GM23248 (cell line): ENCODE measurements at regions not wholly inside any gene's neighbourhood (a gene's known extent, or its start where the extent isn't known, plus 50 kb on each side); places are given as distances from the start of the nearest gene placed in this dataset.
A peak's percentile ranks its signal among the peaks of the same experiment; 100 is the strongest.
"Not testable (repeated sequence)": the region's sequence is repeated elsewhere in the genome, so short reads cannot be mapped to it uniquely, and the experiment has no call there.

ENCODE experiments used
- DNase-seq: peaks from one replicate; pipeline ENCODE4 v3.0.0-alpha.2; 2015
- H2AFZ ChIP-seq: fragments of 200-600 bp; sonication (generic); 2 replicates; pipeline ENCODE4 v1.6.1; 2016; ENCODE audit warnings: antibody characterized with exemption
- H3F3A ChIP-seq: fragments of 200-600 bp; sonication (generic); 2 replicates; pipeline ENCODE4 v1.6.1; 2016; ENCODE audit warnings: mild to moderate bottlenecking, antibody characterized with exemption, mixed run types; ENCODE audit not compliant: insufficient read depth
- H3K27ac ChIP-seq: fragments of 200-600 bp; sonication (generic); 2 replicates; pipeline ENCODE4 v1.5.1; 2016; ENCODE audit warnings: mild to moderate bottlenecking
- H3K27me3 ChIP-seq: fragments of 200-600 bp; sonication (generic); replicated peaks from 2 replicates; pipeline ENCODE4 v1.6.1; 2016; ENCODE audit warnings: mild to moderate bottlenecking; ENCODE audit not compliant: insufficient read depth
- H3K36me3 ChIP-seq: fragments of 200-600 bp; sonication (generic); 2 replicates; pipeline ENCODE4 v1.6.1; 2016; ENCODE audit warnings: low read depth, mild to moderate bottlenecking
- H3K4me1 ChIP-seq: fragments of 200-600 bp; sonication (generic); 2 replicates; pipeline ENCODE4 v1.6.1; 2016; ENCODE audit warnings: mild to moderate bottlenecking; ENCODE audit not compliant: insufficient read depth
- H3K4me2 ChIP-seq: fragments of 200-600 bp; sonication (generic); one replicate; pipeline ENCODE4 v1.6.1; 2016; ENCODE audit warnings: mild to moderate bottlenecking; ENCODE audit not compliant: unreplicated experiment
- H3K4me3 ChIP-seq: fragments of 200-600 bp; sonication (generic); 2 replicates; pipeline ENCODE4 v1.5.1; 2016; ENCODE audit warnings: mild to moderate bottlenecking
- H3K79me2 ChIP-seq: fragments of 200-600 bp; sonication (generic); 2 replicates; pipeline ENCODE4 v1.6.1; 2016; ENCODE audit warnings: mild to moderate bottlenecking; ENCODE audit not compliant: insufficient read depth
- H3K9ac ChIP-seq: fragments of 200-600 bp; sonication (generic); 2 replicates; pipeline ENCODE4 v1.6.1; 2016; ENCODE audit warnings: mild to moderate bottlenecking
- H3K9me2 ChIP-seq: fragments of 200-600 bp; sonication (generic); 2 replicates; pipeline ENCODE4 v1.6.1; 2016; ENCODE audit warnings: mixed run types, mild to moderate bottlenecking, moderate library complexity; ENCODE audit not compliant: insufficient read depth
- H3K9me3 ChIP-seq: fragments of 200-600 bp; sonication (generic); one replicate; pipeline ENCODE4 v1.6.1; 2017; ENCODE audit warnings: low read depth
- H4K20me1 ChIP-seq: fragments of 200-600 bp; sonication (generic); 2 replicates; pipeline ENCODE4 v1.6.0; 2016; ENCODE audit not compliant: insufficient read depth
- EZH2 ChIP-seq: fragments of 200-600 bp; sonication (generic); IDR thresholded peaks from 2 replicates; pipeline ENCODE4 v1.6.1; 2018; ENCODE audit warnings: antibody characterized with exemption, mild to moderate bottlenecking; ENCODE audit not compliant: insufficient read depth, poor library complexity, severe bottlenecking
- EZH2phosphoT487 ChIP-seq: fragments of 200-600 bp; sonication (generic); IDR thresholded peaks from 2 replicates; pipeline ENCODE4 v1.6.1; 2018; ENCODE audit warnings: antibody characterized with exemption, moderate library complexity, mild to moderate bottlenecking, low read depth; ENCODE audit not compliant: insufficient read depth
- WGBS, 2 experiments: methylation state at CpG; one replicate each; pipeline ENCODE4 v1.1.6; 2015 to 2017; ENCODE audit warnings: low lambda C conversion rate in 2 of 2, low coverage in 1 of 2; ENCODE audit errors: missing lambda C conversion rate in 2 of 2; 5-methylcytosine and 5-hydroxymethylcytosine counted together
- in situ Hi-C: fragments of 300-500 bp; cut with MboI; formaldehyde crosslinking; loops from 2 replicates; pipeline ENCODE4 v1.15.0; 2020

GRCh38 chr6:168851460-168852375 is 401.9 kb downstream of the THBS2 start:
- in situ Hi-C loops, result no loop called here
- peak overlapping the region; percentile 71 for H3K9ac ChIP-seq

DNA sequence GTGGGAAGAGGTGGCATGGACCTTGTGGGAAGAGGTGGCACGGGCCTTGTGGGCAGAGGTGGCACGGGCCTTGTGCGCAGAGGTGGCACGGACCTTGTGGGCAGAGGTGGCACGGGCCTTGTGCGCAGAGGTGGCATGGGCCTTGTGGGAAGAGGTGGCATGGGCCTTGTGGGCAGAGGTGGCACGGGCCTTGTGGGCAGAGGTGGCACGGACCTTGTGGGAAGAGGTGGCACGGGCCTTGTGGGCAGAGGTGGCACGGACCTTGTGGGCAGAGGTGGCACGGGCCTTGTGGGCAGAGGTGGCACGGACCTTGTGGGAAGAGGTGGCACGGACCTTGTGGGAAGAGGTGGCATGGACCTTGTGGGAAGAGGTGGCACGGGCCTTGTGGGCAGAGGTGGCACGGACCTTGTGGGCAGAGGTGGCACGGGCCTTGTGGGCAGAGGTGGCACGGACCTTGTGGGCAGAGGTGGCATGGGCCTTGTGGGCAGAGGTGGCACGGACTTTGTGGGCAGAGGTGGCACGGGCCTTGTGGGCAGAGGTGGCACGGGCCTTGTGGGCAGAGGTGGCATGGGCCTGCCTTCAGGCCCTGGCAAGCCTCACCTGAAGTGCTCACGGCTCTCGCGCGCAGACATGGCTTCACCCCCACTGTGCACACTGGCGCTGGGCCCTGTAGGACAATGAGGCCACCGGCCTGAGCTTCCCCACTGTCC is 403.5 kb downstream of the THBS2 start:
- in situ Hi-C loops, H3K4me2 ChIP-seq, H3K9me2 ChIP-seq, DNase-seq, H3K79me2 ChIP-seq, H2AFZ ChIP-seq, H3K4me3 ChIP-seq, H3K27ac ChIP-seq, H4K20me1 ChIP-seq, H3K9me3 ChIP-seq, H3K27me3 ChIP-seq, H3F3A ChIP-seq, H3K9ac ChIP-seq, H3K4me1 ChIP-seq, H3K36me3 ChIP-seq: not testable (repeated sequence)
- 88 to 97% methylated on average over 7 to 26 of the region's 26 CpGs for WGBS, 2 experiments

More at GRCh38 chr6:168851460-168852375, 401.9 kb downstream of the THBS2 start:
- Histone ChIP-seq H3K4me2 (peak overlapping the region; percentile 100), H3K9me2 (no peaks in the 10 kb centered on the region), H3K79me2 (no peaks in the 10 kb centered on the region), H3F3A (no peaks in the 10 kb centered on the region), H3K4me1 (no peaks in the 10 kb centered on the region), H3K27ac (no peak overlapping the region), H3K36me3 (no peaks in the 10 kb centered on the region), H3K4me3 (peak overlapping the region; percentile 86), H2AFZ (peak overlapping the region; percentile 98), H3K9me3 (no peaks in the 10 kb centered on the region), H3K27me3 (no peaks in the 10 kb centered on the region), H4K20me1 (no peaks in the 10 kb centered on the region)
- peak; percentile 59 for DNase-seq
- TF ChIP-seq EZH2phosphoT487, result no peak
- no peak for TF ChIP-seq EZH2
- WGBS, 2 experiments, result 32 to 37% methylated on average over 11 of the region's 11 CpGs

DNA sequence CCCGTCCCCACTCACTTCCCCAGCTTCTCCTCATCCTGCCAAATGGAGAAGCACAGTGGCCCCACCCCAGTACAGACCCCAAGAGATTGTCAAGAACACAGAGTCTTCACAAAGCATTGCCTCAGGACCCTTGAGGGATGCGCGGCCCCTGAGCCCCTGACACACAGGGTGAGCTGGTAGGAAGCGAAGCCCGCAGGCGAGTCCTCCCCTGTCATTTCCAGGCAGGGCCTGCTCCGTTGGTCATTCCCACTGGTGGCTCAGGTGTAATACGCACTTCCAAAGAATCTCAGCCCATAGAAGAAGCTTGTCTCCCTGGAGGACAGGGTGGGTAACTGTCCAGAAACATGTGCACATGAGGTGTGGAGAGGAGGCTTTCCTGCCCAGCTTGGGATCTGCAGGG is 404.2 kb downstream of the THBS2 start:
- in situ Hi-C loops, result no loop called here
- no peaks in the 10 kb centered on the region for H3K36me3 ChIP-seq
- H3K9me3 ChIP-seq, result no peaks in the 10 kb centered on the region
- H3F3A ChIP-seq, result no peaks in the 10 kb centered on the region
- DNase-seq, result no peak
- H2AFZ ChIP-seq, result no peak overlapping the region
- no peaks in the 10 kb centered on the region for H3K4me1 ChIP-seq
- WGBS, 2 experiments, result 81% methylated on average over 8 of the region's 8 CpGs
- H3K9me2 ChIP-seq, result no peaks in the 10 kb centered on the region
- TF ChIP-seq EZH2phosphoT487 (no peak), EZH2 (no peak)
- no peaks in the 10 kb centered on the region for H3K79me2 ChIP-seq
- no peak overlapping the region for H3K4me2 ChIP-seq
- no peaks in the 10 kb centered on the region for H3K27me3 ChIP-seq
- no peak overlapping the region for H3K4me3 ChIP-seq
- no peaks in the 10 kb centered on the region for H4K20me1 ChIP-seq
- H3K9ac ChIP-seq, result no peak overlapping the region
- H3K27ac ChIP-seq, result no peak overlapping the region

- in situ Hi-C loops, result no loop called here
- H3K9me2 ChIP-seq, result no peaks in the 10 kb centered on the region
- no peaks in the 10 kb centered on the region for H3K79me2 ChIP-seq
- H3K36me3 ChIP-seq, result no peaks in the 10 kb centered on the region
- no peaks in the 10 kb centered on the region for H3K4me1 ChIP-seq
- H3K27ac ChIP-seq, result no peak overlapping the region
- no peak for DNase-seq
- H3K9me3 ChIP-seq, result no peaks in the 10 kb centered on the region
- no peak for TF ChIP-seq EZH2phosphoT487
- TF ChIP-seq EZH2, result no peak
- H4K20me1 ChIP-seq, result no peaks in the 10 kb centered on the region
- no peak overlapping the region for H3K9ac ChIP-seq
- H2AFZ ChIP-seq, result no peak overlapping the region
- H3K27me3 ChIP-seq, result no peaks in the 10 kb centered on the region
- no peaks in the 10 kb centered on the region for H3F3A ChIP-seq
- H3K4me2 ChIP-seq, result no peak overlapping the region
- 65 to 68% methylated on average over 6 of the region's 6 CpGs for WGBS, 2 experiments
- no peak overlapping the region for H3K4me3 ChIP-seq
These were observed 404.8 kb downstream of the THBS2 start for GRCh38 chr6:168848797-168849196.
